Large intestine (tissue), 3 donors: ENCODE measurements at regions not wholly inside any gene's neighbourhood (a gene's known extent, or its start where the extent isn't known, plus 50 kb on each side); places are given as distances from the start of the nearest gene placed in this dataset.

Source experiments
- DNase-seq, 2 donors: peaks; one replicate each; pipeline versions ENCODE4 v3.0.0 to v3.0.0-alpha.2; 2013
- H3K27ac ChIP-seq: one replicate; pipeline ENCODE4 v1.5.1; 2013; ENCODE audit warnings: low read length
- H3K27me3 ChIP-seq: 2 replicates; pipeline ENCODE4 v1.6.1; 2013; ENCODE audit warnings: low read length; ENCODE audit not compliant: control insufficient read depth, insufficient read depth
- H3K36me3 ChIP-seq: 2 replicates; pipeline ENCODE4 v1.6.1; 2013; ENCODE audit warnings: low read length; ENCODE audit not compliant: control insufficient read depth, insufficient read depth
- H3K4me1 ChIP-seq: one replicate; pipeline ENCODE4 v1.6.1; 2013; ENCODE audit warnings: low read length; ENCODE audit not compliant: control insufficient read depth, insufficient read depth
- H3K4me3 ChIP-seq: one replicate; pipeline ENCODE4 v1.5.1; 2013; ENCODE audit warnings: low read length
- H3K9me3 ChIP-seq: one replicate; pipeline ENCODE4 v1.6.1; 2013; ENCODE audit warnings: mild to moderate bottlenecking, low read depth, low read length, moderate library complexity; ENCODE audit not compliant: control insufficient read depth
- WGBS: methylation state at CpG from one replicate; pipeline ENCODE4 v1.1.5; 2013; ENCODE audit warnings: low lambda C conversion rate; ENCODE audit not compliant: insufficient coverage; 5-methylcytosine and 5-hydroxymethylcytosine counted together

DNA sequence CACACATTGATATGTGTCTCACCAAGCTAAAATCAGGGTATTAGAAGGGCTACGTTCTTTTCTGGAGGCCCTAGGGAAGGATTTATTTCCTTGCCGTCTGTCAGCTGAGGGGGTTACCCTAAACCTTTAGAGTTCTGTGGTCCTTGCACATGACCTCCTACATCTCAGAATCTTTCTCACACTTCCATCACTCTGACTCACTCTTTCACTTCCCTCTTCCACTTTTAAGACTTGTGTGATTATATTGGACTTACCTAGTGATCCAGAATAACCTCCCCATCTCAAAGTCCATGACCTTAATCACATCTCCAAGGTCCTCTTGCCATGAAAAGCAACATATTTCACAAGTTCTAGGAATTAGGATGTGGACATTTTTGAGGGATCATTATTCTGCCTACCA, 53.6 kb upstream of the FUNDC1 start:
- DNase-seq: no peak
- Histone ChIP-seq H3K27me3 (no peaks in the 10 kb centered on the region), H3K36me3 (no peaks in the 10 kb centered on the region), H3K27ac (no peak overlapping the region), H3K9me3 (peaks cover 3% of the 10 kb centered on the region), H3K4me3 (no peak overlapping the region), H3K4me1 (no peaks in the 10 kb centered on the region)
- no CpG with 5 or more reads among the region's 2 CpGs for WGBS
